ENCODE measurements at regions not wholly inside any gene's neighbourhood (a gene's known extent, or its start where the extent isn't known, plus 50 kb on each side); places are given as distances from the start of the nearest gene placed in this dataset.

DNA sequence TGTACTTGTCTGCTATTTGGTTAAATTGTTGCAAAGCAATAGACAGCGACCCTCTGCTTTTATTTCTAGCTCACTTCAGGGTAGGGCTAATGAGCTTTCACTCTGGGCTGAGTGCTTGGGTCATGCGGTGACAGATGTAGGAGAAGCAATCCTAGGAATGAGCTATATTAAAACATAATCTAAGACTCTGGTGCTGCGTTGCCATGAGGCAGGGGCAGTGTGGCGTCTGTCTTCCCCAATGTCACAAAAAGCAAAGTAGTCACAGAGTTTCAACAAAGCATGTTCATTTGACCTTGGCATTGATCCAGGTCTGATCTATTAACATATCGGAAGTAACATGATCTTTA, 55.5 kb upstream of the GRAMD1B start:
- H3K27ac Mint-ChIP-seq, result no peak overlapping the region
- peaks cover 38% of the 10 kb centered on the region for H3K4me1 Mint-ChIP-seq

More for the DNA sequence above, 55.5 kb upstream of the GRAMD1B start:
- Mint-ChIP-seq H3K4me3 (no peak overlapping the region), H3K36me3 (ENCODE audit: low read depth) (no peaks in the 10 kb centered on the region), H3K9me3 (no peaks in the 10 kb centered on the region), H3K27me3 (ENCODE audit: insufficient read depth, low read depth, poor library complexity) (no peaks in the 10 kb centered on the region)
- no peaks in the 10 kb centered on the region for H3F3A ChIP-seq (replicated peaks; ENCODE audit: low read depth)
- no peak overlapping the region for H3K27ac ChIP-seq (ENCODE audit: low read depth)
- no peaks in the 10 kb centered on the region for H3K9me2 ChIP-seq (ENCODE audit: insufficient read depth)
- H3K4me1 ChIP-seq (ENCODE audit: insufficient read depth), result peaks cover 21% of the 10 kb centered on the region
- DNase-seq (ENCODE audit: low spot score), result no peak
- no peaks in the 10 kb centered on the region for H3K79me2 ChIP-seq (replicated peaks; ENCODE audit: insufficient read depth)
- H3K36me3 ChIP-seq (ENCODE audit: insufficient read depth), result no peaks in the 10 kb centered on the region
- no peak overlapping the region for H3K4me3 ChIP-seq
- ATAC-seq, result no peak
- no peak overlapping the region for H3K4me2 ChIP-seq
- no peaks in the 10 kb centered on the region for H3K27me3 ChIP-seq (ENCODE audit: insufficient read depth)
- no peaks in the 10 kb centered on the region for H4K20me1 ChIP-seq (replicated peaks; ENCODE audit: insufficient read depth)
- no peak overlapping the region for H2AFZ ChIP-seq
- TF ChIP-seq ZNF331 (CRISPR knock-in tag; IDR thresholded peaks at IDR 0.05; ENCODE audit: low read depth) (no peak), EZH2phosphoT487 (IDR thresholded peaks at IDR 0.05; ENCODE audit: unreplicated experiment) (no peak), JUNB (IDR thresholded peaks at IDR 0.05; ENCODE audit: unreplicated experiment) (no peak), POLR2AphosphoS5 (IDR thresholded peaks at IDR 0.05; ENCODE audit: low read depth) (no peak), EZH2 (IDR thresholded peaks at IDR 0.05; ENCODE audit: low read depth, unreplicated experiment) (no peak), CREB1 (CRISPR knock-in tag; IDR thresholded peaks at IDR 0.05; ENCODE audit: low read depth) (no peak), ZNF114 (CRISPR knock-in tag; IDR thresholded peaks at IDR 0.05) (no peak), STAT1 (IDR thresholded peaks at IDR 0.05; ENCODE audit: unreplicated experiment) (no peak), NANOG (IDR thresholded peaks at IDR 0.05; ENCODE audit: borderline replicate concordance) (no peak)
- TF ChIP-seq, protein P1, sequence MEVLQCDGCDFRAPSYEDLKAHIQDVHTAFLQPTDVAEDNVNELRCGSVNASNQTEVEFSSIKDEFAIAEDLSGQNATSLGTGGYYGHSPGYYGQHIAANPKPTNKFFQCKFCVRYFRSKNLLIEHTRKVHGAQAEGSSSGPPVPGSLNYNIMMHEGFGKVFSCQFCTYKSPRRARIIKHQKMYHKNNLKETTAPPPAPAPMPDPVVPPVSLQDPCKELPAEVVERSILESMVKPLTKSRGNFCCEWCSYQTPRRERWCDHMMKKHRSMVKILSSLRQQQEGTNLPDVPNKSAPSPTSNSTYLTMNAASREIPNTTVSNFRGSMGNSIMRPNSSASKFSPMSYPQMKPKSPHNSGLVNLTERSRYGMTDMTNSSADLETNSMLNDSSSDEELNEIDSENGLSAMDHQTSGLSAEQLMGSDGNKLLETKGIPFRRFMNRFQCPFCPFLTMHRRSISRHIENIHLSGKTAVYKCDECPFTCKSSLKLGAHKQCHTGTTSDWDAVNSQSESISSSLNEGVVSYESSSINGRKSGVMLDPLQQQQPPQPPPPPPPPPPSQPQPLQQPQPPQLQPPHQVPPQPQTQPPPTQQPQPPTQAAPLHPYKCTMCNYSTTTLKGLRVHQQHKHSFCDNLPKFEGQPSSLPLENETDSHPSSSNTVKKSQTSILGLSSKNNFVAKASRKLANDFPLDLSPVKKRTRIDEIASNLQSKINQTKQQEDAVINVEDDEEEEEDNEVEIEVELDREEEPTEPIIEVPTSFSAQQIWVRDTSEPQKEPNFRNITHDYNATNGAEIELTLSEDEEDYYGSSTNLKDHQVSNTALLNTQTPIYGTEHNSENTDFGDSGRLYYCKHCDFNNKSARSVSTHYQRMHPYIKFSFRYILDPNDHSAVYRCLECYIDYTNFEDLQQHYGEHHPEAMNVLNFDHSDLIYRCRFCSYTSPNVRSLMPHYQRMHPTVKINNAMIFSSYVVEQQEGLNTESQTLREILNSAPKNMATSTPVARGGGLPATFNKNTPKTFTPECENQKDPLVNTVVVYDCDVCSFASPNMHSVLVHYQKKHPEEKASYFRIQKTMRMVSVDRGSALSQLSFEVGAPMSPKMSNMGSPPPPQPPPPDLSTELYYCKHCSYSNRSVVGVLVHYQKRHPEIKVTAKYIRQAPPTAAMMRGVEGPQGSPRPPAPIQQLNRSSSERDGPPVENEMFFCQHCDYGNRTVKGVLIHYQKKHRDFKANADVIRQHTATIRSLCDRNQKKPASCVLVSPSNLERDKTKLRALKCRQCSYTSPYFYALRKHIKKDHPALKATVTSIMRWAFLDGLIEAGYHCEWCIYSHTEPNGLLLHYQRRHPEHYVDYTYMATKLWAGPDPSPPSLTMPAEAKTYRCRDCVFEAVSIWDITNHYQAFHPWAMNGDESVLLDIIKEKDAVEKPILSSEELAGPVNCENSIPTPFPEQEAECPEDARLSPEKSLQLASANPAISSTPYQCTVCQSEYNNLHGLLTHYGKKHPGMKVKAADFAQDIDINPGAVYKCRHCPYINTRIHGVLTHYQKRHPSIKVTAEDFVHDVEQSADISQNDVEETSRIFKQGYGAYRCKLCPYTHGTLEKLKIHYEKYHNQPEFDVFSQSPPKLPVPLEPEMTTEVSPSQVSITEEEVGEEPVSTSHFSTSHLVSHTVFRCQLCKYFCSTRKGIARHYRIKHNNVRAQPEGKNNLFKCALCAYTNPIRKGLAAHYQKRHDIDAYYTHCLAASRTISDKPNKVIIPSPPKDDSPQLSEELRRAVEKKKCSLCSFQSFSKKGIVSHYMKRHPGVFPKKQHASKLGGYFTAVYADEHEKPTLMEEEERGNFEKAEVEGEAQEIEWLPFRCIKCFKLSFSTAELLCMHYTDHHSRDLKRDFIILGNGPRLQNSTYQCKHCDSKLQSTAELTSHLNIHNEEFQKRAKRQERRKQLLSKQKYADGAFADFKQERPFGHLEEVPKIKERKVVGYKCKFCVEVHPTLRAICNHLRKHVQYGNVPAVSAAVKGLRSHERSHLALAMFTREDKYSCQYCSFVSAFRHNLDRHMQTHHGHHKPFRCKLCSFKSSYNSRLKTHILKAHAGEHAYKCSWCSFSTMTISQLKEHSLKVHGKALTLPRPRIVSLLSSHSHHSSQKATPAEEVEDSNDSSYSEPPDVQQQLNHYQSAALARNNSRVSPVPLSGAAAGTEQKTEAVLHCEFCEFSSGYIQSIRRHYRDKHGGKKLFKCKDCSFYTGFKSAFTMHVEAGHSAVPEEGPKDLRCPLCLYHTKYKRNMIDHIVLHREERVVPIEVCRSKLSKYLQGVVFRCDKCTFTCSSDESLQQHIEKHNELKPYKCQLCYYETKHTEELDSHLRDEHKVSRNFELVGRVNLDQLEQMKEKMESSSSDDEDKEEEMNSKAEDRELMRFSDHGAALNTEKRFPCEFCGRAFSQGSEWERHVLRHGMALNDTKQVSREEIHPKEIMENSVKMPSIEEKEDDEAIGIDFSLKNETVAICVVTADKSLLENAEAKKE (CRISPR knock-in tag; IDR thresholded peaks at IDR 0.05), result no peak
- TF ChIP-seq, protein P2, sequence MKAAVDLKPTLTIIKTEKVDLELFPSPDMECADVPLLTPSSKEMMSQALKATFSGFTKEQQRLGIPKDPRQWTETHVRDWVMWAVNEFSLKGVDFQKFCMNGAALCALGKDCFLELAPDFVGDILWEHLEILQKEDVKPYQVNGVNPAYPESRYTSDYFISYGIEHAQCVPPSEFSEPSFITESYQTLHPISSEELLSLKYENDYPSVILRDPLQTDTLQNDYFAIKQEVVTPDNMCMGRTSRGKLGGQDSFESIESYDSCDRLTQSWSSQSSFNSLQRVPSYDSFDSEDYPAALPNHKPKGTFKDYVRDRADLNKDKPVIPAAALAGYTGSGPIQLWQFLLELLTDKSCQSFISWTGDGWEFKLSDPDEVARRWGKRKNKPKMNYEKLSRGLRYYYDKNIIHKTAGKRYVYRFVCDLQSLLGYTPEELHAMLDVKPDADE (IDR thresholded peaks at IDR 0.05), result no peak
- TF ChIP-seq, protein P3, sequence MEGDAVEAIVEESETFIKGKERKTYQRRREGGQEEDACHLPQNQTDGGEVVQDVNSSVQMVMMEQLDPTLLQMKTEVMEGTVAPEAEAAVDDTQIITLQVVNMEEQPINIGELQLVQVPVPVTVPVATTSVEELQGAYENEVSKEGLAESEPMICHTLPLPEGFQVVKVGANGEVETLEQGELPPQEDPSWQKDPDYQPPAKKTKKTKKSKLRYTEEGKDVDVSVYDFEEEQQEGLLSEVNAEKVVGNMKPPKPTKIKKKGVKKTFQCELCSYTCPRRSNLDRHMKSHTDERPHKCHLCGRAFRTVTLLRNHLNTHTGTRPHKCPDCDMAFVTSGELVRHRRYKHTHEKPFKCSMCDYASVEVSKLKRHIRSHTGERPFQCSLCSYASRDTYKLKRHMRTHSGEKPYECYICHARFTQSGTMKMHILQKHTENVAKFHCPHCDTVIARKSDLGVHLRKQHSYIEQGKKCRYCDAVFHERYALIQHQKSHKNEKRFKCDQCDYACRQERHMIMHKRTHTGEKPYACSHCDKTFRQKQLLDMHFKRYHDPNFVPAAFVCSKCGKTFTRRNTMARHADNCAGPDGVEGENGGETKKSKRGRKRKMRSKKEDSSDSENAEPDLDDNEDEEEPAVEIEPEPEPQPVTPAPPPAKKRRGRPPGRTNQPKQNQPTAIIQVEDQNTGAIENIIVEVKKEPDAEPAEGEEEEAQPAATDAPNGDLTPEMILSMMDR (conservative IDR thresholded peaks at IDR 0.05; ENCODE audit: low read depth in 2 of 2), result no peak
- TF ChIP-seq, protein P4, sequence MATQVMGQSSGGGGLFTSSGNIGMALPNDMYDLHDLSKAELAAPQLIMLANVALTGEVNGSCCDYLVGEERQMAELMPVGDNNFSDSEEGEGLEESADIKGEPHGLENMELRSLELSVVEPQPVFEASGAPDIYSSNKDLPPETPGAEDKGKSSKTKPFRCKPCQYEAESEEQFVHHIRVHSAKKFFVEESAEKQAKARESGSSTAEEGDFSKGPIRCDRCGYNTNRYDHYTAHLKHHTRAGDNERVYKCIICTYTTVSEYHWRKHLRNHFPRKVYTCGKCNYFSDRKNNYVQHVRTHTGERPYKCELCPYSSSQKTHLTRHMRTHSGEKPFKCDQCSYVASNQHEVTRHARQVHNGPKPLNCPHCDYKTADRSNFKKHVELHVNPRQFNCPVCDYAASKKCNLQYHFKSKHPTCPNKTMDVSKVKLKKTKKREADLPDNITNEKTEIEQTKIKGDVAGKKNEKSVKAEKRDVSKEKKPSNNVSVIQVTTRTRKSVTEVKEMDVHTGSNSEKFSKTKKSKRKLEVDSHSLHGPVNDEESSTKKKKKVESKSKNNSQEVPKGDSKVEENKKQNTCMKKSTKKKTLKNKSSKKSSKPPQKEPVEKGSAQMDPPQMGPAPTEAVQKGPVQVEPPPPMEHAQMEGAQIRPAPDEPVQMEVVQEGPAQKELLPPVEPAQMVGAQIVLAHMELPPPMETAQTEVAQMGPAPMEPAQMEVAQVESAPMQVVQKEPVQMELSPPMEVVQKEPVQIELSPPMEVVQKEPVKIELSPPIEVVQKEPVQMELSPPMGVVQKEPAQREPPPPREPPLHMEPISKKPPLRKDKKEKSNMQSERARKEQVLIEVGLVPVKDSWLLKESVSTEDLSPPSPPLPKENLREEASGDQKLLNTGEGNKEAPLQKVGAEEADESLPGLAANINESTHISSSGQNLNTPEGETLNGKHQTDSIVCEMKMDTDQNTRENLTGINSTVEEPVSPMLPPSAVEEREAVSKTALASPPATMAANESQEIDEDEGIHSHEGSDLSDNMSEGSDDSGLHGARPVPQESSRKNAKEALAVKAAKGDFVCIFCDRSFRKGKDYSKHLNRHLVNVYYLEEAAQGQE (IDR thresholded peaks at IDR 0.05; ENCODE audit: unreplicated experiment), result no peak
